ENCODE measurements at regions not wholly inside any gene's neighbourhood (a gene's known extent, or its start where the extent isn't known, plus 50 kb on each side); places are given as distances from the start of the nearest gene placed in this dataset.

DNA sequence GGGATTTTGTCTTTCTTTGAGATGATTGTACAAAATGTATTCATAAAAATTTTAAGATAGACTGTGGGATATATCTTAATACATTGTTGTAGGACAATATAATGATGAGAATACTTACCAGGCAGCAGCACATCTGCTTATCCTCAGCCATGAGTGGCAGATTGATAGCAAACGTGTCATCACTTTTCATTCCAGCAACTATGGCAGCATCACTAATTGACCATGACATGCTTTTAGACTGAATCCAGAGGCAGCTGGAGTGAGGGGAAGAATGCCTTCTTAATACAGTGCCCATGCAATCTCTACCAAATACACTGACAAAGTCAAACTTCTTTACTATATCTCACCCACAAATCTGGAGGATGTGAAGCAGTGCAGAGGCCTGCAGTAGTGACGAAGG lies 755.2 kb upstream of the RAG2 start:
- no peak for TF ChIP-seq TAF1 (IDR thresholded peaks at IDR 0.05; ENCODE audit: low read depth)
- peak; percentile 96 for TF ChIP-seq EP300 (conservative IDR thresholded peaks at IDR 0.05; ENCODE audit: poor library complexity, severe bottlenecking)
- no peak for TF ChIP-seq SMC3 (conservative IDR thresholded peaks at IDR 0.05; ENCODE audit: poor library complexity)
- no peak for TF ChIP-seq REST (IDR thresholded peaks at IDR 0.05; ENCODE audit: borderline replicate concordance)
- TF ChIP-seq RAD21 (conservative IDR thresholded peaks at IDR 0.05): no peak
- TF ChIP-seq POLR2AphosphoS5 (IDR thresholded peaks at IDR 0.05): peak; percentile 99
- TF ChIP-seq EZH2 (IDR thresholded peaks at IDR 0.05; ENCODE audit: borderline replicate concordance, insufficient read depth, low read length, poor library complexity, severe bottlenecking): no peak
- TF ChIP-seq, protein P1, sequence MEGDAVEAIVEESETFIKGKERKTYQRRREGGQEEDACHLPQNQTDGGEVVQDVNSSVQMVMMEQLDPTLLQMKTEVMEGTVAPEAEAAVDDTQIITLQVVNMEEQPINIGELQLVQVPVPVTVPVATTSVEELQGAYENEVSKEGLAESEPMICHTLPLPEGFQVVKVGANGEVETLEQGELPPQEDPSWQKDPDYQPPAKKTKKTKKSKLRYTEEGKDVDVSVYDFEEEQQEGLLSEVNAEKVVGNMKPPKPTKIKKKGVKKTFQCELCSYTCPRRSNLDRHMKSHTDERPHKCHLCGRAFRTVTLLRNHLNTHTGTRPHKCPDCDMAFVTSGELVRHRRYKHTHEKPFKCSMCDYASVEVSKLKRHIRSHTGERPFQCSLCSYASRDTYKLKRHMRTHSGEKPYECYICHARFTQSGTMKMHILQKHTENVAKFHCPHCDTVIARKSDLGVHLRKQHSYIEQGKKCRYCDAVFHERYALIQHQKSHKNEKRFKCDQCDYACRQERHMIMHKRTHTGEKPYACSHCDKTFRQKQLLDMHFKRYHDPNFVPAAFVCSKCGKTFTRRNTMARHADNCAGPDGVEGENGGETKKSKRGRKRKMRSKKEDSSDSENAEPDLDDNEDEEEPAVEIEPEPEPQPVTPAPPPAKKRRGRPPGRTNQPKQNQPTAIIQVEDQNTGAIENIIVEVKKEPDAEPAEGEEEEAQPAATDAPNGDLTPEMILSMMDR (IDR thresholded peaks at IDR 0.05; ENCODE audit: poor library complexity, severe bottlenecking): no peak
- no peak for TF ChIP-seq MXI1 (conservative IDR thresholded peaks at IDR 0.05; ENCODE audit: poor library complexity, severe bottlenecking)
- H4K20me1 ChIP-seq (ENCODE audit: insufficient read depth): no peaks in the 10 kb centered on the region
- no peaks in the 10 kb centered on the region for H3K36me3 ChIP-seq (ENCODE audit: insufficient read depth, low read length)
- H3K9ac ChIP-seq (ENCODE audit: low read length): no peak overlapping the region
- H3K79me2 ChIP-seq (replicated peaks; ENCODE audit: insufficient read depth, low read length): no peaks in the 10 kb centered on the region
- peaks cover 5% of the 10 kb centered on the region for H3F3A ChIP-seq (ENCODE audit: insufficient read depth, low read length, poor library complexity, severe bottlenecking)
- H3K4me2 ChIP-seq (ENCODE audit: low read length): peak overlapping the region; percentile 30
- no peaks in the 10 kb centered on the region for H3K9me3 ChIP-seq (ENCODE audit: low read length)
- no peaks in the 10 kb centered on the region for H3K9me2 ChIP-seq (ENCODE audit: insufficient read depth, low read length)
- H3K4me3 ChIP-seq (ENCODE audit: low read length): no peak overlapping the region
- no peak overlapping the region for H2AFZ ChIP-seq (ENCODE audit: low read depth, low read length)
- H3K27ac ChIP-seq (ENCODE audit: low read length): no peak overlapping the region
- peaks cover 9% of the 10 kb centered on the region for H3K27me3 ChIP-seq (ENCODE audit: insufficient read depth, low read depth, low read length)

- Histone ChIP-seq H4K20me1 (ENCODE audit: insufficient read depth) (no peaks in the 10 kb centered on the region), H3K9ac (ENCODE audit: low read length) (no peak overlapping the region), H3K79me2 (replicated peaks; ENCODE audit: insufficient read depth, low read length) (no peaks in the 10 kb centered on the region), H3K4me3 (ENCODE audit: low read length) (no peak overlapping the region), H3K27ac (ENCODE audit: low read length) (no peak overlapping the region), H2AFZ (ENCODE audit: low read depth, low read length) (no peak overlapping the region), H3F3A (ENCODE audit: insufficient read depth, low read length, poor library complexity, severe bottlenecking) (peaks cover 5% of the 10 kb centered on the region), H3K36me3 (ENCODE audit: insufficient read depth, low read length) (no peaks in the 10 kb centered on the region), H3K4me2 (ENCODE audit: low read length) (no peak overlapping the region), H3K27me3 (ENCODE audit: insufficient read depth, low read depth, low read length) (peaks cover 9% of the 10 kb centered on the region), H3K9me3 (ENCODE audit: low read length) (no peaks in the 10 kb centered on the region), H3K9me2 (ENCODE audit: insufficient read depth, low read length) (no peaks in the 10 kb centered on the region)
- TF ChIP-seq EZH2 (IDR thresholded peaks at IDR 0.05; ENCODE audit: borderline replicate concordance, insufficient read depth, low read length, poor library complexity, severe bottlenecking) (no peak), REST (IDR thresholded peaks at IDR 0.05; ENCODE audit: borderline replicate concordance) (no peak), RAD21 (conservative IDR thresholded peaks at IDR 0.05) (no peak), EP300 (conservative IDR thresholded peaks at IDR 0.05; ENCODE audit: poor library complexity, severe bottlenecking) (no peak), SMC3 (conservative IDR thresholded peaks at IDR 0.05; ENCODE audit: poor library complexity) (no peak), POLR2AphosphoS5 (IDR thresholded peaks at IDR 0.05) (no peak), TAF1 (IDR thresholded peaks at IDR 0.05; ENCODE audit: low read depth) (no peak), MXI1 (conservative IDR thresholded peaks at IDR 0.05; ENCODE audit: poor library complexity, severe bottlenecking) (no peak)
- TF ChIP-seq, protein P1 (IDR thresholded peaks at IDR 0.05; ENCODE audit: poor library complexity, severe bottlenecking): no peak
These were observed 754.4 kb upstream of the RAG2 start for GRCh38 chr11:37352485-37352884.
